ENCODE measurements at regions not wholly inside any gene's neighbourhood (a gene's known extent, or its start where the extent isn't known, plus 50 kb on each side); places are given as distances from the start of the nearest gene placed in this dataset.
"Not testable (repeated sequence)": the region's sequence is repeated elsewhere in the genome, so short reads cannot be mapped to it uniquely, and the experiment has no call there.

DNA sequence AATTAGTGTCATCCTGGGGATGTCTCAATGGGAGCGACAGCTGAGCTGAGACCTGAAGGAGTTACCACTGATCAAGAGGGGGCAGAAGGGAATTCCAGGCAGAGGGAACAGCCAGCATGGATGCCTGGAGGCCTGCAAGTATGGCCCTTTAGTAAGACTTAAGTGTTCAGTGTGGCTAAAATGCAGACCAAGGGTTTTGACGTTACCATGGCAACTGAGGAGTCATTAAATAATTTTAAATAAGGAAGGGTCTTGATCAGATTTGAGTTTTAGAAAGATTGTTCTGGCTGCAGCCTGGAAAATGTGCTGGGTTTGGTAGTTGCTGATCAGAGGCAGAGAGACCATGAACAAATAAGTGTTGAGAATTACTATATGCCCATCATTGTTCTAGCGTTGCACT is 285.5 kb downstream of the USP46 start:
- DNase-seq (ENCODE audit: low spot score): no peak

DNA sequence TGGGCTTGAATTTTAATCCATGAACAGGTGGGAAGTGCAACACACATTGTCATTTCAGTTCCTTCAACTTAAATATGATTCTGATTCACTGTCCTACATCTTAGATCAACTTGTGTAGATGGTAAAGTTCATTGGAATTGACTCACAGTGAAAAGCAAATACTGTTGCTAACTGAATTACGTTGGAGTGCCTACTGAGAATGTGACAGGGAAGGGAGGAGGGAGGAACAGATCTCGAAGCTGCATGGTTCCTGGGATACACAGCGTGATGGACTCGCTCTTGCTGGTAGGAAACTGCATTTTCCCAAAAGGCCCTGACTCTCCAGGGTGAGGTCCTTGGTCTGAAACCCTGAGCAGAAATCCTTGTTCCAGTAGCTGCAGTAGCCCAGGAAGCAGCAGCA is 284.2 kb downstream of the USP46 start:
- no peak for DNase-seq (ENCODE audit: low spot score)

DNA sequence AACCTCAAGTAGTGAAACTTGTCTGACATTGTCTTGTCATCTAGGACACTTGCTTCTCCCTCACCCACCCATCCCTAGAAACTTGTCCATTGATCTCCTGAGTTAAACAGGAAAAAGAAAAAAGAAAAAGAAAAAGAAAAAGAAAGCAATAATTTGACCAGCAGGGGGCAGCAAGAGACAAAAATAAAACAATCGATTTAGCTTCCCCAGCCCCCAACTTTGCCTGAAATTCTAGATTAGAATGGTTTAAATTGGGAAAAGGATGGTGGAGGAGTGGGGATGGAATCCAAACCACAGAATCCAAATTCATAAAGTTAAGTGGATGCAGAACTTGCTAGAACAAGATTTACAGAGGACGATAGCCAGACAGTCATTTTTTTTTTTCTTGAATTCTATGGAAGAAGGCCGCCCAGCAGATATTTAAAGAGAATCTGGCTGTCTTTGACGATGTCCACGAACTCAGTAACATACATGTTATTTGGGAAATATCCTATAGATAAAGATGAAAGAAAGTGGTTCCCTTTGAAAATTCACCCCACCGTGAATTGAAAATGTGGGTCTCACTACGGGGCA is 282.9 kb downstream of the USP46 start:
- peak; percentile 19 for DNase-seq (ENCODE audit: low spot score)

DNA sequence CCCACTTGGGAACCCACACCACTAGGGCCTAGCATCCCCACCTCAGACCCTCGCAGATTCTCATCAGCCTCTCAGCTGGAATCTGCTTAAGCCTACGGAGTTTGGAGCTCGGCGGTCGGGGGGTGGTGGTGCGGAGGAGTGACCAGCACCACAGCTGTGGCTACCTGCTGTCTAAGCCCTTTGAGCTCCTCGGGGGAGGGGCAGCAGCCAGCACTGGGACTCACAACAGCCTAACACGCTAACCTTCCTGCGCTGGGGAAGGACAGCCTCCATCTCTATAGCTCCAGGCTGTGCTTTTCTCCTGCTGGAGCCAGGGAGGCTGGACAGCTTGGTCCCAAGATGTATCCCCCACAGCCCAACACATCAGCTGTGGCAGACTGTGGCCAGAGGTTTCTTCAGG is 281.5 kb downstream of the USP46 start:
- no peak for DNase-seq (ENCODE audit: low spot score)

DNA sequence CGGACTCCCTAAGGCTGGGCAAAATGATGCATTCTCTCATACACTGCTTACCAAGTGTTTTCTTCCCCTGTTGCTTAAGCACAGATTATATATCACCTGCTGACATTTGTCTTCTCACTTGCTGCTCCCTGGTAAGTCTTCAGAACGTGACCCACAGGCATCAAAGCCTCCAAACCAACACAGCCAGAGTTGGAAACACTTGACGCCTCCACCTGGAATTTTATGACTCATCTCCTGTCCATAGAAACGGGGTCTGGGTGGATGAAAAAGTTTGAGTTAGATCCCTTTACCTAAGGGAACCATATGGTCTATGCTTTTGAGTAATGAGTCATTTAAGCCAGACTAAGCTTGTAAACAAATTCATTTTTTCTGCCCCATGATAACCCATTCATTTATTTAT is 251.6 kb downstream of the USP46 start:
- peak; percentile 19 for DNase-seq (ENCODE audit: low spot score)

DNA sequence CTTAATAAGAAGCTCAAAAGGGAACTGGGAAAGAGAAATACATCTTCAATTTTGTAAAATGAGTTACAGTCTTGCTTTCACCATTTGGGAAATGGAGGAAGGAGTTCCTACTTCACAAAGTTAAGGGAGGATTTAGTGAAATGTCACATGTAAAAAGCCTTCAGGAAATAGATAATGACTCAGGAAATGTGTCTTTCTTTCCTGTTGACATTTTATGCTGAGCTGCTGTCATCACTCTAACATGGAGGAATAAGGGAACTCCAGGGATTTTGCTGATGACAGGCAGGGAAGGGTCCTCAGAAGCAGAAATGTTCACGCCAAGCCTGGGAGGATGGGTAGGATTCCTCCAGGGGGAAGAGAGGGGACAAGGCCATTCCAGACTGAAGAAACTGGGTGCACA is 251.1 kb downstream of the USP46 start:
- DNase-seq (ENCODE audit: low spot score): no peak

DNA sequence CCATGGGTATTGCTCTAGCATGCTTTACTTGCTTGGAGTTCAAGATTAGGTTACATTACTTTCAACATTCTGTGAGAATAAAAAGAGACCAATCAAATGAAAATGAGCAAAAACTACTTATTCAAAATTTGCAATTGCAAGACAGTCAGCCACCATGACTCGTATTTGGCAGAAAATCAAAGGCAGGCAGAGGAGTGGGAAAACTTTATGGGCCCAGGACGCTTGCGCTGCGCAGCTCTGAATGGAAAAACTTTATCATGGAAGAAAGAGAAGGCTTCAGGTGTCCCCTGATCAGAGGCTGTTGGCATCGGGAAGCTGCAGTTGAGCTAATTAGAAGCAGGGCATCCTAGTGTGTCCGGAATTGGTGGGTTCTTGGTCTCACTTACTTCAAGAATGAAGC is 250.6 kb downstream of the USP46 start:
- no peak for DNase-seq (ENCODE audit: low spot score)

DNA sequence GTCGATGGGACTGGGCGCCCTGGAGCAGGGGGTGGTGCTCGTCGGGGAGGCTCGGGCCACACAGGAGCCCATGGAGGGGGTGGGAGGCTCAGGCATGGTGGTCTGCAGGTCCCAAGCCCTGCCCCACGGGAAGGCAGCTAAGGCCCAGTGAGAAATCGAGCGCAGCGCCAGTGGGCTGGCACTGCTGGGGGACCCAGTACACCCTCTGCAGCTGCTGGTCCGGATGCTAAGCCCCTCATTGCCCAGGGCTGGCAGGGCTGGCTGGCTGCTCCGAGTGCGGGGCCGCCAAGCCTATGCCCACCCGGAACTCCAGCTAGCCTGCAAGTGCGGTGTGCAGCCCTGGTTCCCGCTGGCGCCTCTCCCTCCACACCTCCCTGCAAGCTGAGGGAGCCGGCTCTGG is 249.3 kb downstream of the USP46 start:
- DNase-seq (ENCODE audit: low spot score): not testable (repeated sequence)

DNA sequence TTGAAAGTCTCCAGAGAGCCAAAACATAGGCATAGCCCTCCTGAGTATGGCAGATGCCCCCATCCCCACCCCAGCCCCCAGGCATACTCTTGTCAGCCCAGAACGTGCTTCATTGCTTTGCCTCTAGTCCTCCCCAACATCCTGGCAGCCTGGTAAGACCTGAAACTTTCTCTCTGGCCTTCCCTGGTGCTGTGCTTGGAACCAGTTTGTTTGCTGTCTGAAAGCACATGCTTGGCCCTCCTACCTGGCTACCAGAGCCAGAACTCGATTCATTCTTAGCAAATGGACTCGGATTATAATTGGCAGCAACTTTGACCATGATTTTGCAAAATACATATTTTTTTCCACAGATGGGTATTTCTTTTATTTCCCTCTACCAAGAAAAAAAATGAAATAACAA is 248.1 kb downstream of the USP46 start:
- DNase-seq (ENCODE audit: low spot score): no peak

DNA sequence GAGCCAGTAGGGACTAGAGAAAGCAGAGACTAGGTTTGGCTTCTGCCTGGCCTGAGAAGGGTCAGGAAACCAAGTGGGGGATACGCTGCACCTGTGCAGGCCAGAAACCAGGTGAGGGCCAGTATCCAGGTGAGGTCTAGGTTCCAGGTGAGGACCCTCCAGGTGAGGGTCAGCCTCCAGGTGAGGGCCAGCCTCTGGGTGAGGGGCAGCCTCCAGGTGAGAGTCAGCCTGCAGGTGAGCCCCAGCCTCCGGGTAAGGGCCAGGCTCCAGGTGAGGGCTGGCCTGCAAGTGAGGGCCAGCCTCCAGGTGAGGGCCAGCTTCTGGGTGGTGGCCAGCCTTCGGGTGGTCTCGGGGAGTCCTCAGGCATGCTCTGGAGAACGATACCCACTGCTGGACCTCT is 238.8 kb downstream of the USP46 start:
- DNase-seq (ENCODE audit: low spot score): no peak

DNA sequence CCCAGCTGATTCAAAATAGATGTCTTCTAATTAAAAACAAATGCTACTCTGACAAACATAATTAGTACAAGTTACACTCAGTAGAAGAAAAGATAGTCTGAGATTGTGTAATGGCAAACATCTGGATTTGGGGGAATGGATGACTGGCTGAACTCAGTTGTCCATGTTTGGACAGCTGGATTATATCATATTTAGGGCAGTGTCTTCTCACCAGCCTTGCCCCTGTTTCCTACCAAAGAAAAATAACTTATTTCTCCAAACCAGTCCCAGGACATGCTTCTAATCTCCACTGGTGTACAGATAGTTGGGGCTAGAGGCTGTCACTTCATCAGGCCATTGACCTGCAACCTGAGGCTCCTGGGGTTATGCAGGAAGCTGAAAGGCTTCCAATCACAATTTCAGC is 237.3 kb downstream of the USP46 start:
- DNase-seq (ENCODE audit: low spot score): no peak

DNA sequence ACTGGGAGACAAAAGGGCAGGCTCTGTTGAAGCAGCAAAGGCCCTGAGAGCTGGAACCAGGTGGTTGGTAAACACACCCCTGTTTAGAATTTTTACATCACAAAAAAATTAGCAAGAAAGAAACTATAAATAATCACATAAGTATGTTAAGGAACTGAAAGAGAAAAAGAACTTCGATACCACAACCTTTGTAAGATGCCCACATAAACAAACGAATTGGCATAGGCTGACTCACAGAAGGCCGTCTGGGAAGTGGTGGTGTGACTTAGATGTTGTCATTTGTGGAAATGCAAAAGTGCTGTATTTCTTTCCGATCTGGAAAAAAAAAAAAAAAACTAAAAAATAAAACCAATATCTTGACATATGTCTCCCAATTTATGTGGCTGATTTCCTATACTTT is 235.1 kb downstream of the USP46 start:
- DNase-seq (ENCODE audit: low spot score): no peak

DNA sequence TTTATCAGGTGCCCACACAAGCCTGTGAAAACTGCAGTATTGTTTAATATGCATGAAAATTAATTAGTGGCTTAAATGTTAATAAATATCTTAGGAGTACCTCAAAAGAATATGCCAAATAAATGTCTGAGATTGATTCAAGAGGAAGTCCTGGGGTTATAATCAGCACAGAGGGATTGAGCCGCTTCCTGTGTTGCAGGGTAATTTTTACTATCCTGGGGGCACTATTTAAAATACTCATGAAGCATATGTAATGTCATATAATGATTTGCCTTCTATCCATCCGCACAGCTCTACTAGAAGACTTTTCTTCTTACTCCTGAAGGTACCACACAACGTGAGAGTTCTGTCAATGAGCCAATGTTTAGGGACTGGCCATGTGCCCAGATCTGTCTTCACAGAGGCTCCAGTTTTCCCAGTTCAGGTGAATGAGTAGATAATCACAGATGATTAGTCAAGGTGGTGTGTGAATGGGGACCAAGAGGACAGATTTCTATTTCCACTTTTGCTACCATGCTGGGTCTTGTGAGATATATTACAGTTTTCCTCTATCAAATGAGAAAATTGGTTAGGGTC is 233.3 kb downstream of the USP46 start:
- DNase-seq (ENCODE audit: low spot score): no peak

DNA sequence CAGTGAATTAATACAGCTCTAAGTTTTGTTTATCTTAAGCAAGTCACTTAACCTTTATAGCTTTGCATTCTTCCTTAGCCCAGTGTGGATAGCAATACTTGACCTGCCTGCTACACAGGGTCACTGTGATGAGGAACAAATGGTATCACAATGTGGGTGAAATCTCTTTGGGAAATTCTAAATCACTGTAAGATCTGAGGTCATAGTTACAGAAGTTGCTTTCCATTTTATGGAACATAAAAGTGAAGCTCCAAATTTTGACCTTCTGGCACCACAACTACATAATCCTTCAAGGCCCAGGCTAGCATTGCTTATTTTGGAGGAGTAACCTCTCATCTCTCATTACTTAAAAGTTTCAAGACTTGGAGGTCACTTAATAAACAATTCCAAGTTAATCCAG is 227.7 kb downstream of the USP46 start:
- DNase-seq (ENCODE audit: low spot score): no peak

DNA sequence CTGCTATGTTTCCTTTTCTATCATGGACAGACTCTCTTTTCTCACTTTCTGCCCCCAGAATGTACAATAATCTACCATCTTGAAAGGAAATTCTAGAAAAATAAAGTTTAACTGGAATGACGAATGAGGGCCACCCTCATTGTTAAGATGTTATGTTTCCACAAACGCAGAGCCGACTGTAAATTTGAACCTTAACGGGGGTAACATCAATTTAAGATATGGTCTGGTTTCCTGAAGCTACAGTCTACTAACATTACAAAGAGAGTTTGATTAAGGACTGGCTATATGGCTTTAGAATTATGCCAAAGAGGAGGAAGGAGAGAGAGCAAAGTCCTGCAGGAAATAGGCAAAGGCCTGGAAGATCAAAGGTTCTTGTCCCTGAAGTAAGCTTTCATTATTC is 227.2 kb downstream of the USP46 start:
- no peak for DNase-seq (ENCODE audit: low spot score)

DNA sequence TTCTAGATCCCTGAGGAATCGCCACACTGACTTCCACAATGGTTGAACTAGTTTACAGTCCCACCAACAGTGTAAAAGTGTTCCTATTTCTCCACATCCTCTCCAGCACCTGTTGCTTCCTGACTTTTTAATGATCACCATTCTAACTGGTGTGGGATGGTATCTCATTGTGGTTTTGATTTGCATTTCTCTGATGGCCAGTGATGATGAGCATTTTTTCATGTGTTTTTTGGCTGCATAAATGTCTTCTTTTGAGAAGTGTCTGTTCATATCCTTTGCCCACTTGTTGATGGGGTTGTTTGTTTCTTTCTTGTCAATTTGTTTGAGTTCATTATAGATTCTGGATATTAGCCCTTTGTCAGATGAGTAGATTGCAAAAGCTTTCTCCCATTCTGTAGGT is 216.6 kb downstream of the USP46 start:
- DNase-seq (ENCODE audit: low spot score): not testable (repeated sequence)

DNA sequence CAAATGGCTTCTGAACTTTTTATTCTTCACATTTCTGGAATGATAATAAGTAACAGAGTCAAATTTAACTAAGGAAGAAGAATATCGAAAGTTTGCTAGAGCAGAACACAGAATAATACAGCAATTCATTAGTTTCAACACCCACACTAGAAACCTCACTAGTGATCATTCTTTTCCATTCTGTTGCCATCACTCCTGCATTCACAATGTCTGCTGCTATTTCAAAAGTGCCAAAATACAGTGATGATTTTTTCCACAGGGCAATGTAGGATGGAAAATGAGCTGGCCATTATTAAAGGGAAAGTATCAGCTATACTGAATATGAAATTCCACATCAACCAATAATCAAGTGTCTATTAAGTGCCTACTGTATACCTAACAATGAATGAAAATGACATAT is 186.7 kb downstream of the USP46 start:
- peak; percentile 27 for DNase-seq (ENCODE audit: low spot score)

DNA sequence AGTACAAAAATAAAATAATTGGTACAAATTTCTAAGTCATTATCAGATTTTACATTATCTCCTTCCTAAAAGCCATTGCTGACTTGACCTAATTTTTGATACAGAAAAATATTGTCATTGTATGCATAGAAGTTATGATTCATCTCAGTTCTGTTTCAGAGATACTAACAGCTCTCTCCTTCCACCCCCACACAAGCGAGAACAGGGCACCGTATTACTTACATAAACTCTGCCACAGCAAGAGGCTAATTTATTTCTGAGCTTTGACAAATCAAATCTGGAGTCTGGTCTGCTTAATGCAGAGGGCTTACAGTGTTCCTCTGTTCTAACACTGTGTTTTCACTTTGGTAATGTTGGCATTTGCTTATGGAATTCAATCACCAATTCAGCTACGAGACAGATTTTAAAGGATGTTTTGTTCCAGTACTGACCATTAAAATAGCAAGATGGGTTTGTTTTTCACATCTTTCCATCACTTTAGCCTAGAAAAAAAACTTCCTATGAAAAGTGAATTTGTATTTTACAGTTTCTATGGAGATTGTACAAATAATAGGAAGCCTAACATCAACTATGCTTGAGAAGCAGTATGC is 181.8 kb downstream of the USP46 start:
- DNase-seq (ENCODE audit: low spot score): peak; percentile 37

DNA sequence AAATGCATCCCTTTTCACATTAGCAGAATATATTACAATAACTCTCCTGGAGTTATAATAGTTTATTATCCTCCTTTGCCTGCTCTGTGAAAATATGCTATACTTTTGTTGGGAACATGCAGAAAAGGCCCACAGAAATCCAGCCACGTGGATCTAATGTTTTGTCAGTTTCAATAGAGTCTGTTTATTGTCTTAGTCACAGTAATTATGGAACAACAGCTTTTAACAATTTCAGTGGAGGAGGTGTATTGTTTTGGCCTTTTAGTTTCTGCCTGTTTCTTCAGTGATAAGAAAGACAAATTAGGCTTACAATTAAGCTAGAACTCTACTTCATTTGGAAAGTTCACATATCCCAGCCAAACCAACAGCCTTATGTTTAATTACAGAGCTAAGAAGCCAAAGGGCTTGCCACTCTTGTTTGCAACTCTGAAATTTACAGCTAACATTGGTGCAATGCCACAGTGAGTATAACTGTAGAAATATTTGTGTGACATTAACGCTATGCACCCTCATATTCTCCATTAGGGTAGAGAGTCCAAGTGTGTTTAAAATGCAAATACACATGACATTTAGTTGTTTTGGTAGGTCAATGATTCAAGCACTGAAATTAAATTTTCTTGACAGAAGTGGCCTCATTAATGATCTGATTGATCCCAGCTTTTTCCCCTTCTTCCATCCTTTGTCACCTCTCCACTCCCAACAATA is 175.8 kb downstream of the USP46 start:
- no peak for DNase-seq (ENCODE audit: low spot score)

DNA sequence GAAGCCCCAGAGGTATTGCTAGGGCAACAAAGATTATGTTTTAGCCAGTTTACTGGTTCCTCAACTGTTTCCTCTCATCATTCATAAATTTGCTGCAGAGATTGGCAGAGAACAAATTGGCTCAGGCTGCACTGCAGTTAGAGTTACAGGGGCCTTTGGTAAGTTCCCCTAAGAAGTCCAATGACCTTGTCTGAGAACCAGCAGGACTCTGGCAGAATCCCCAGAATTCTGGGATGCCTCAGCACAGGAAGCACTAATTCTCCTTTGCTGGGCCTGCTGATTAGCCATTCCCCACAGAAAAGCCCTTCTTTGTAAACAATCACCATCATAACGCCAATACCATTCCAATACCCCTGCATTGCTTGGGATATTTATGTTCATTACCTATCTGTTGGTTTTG is 151.3 kb downstream of the USP46 start:
- DNase-seq (ENCODE audit: low spot score): no peak

DNA sequence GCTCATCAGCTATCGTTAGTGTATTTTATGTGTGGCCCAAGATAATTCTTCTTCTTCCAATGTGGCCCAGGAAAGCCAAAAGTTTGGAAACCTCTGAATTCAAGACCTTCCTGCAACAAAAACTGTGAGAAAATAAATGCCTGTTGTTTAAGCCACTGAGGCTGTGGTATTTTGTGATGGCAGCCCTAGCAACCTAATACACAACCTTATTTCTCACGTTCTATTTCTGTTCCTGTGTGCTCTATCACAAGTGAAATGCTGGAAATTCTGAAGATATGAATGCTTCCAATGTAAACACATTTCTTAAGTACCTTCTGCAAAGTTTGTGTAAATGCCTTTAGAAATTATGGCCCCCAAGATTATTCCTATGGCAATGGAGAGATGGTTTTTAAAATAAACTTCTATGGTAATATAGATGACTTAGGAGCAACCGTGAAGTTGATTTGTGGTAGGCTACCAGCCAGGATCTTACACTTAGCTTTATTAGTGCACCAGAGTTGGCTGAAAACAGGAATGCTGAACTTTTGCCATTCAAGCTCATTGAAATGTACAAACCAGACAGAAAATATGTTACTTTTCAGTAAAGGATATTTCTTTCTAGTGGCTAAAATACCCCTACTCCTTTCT is 148.0 kb downstream of the USP46 start:
- no peak for DNase-seq (ENCODE audit: low spot score)

DNA sequence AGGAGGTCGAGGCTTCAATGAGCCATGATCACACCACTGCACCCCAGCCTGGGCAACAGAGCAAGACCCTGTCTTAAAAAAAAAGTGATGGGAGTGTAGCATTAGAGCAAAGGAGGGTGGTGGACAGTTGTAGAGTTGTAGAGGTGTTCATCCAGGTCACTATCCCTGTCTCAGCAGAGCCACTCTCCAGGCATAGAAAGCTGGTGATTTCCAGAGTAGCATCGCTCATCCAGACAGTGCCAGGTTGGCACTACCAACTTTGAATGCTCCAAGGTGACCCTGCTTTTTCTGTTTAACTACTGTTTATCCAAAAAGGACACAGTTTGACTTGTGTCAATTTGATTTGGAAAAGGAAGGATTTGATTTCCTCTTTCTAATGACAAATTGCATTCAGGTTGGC is 147.3 kb downstream of the USP46 start:
- DNase-seq (ENCODE audit: low spot score): no peak

DNA sequence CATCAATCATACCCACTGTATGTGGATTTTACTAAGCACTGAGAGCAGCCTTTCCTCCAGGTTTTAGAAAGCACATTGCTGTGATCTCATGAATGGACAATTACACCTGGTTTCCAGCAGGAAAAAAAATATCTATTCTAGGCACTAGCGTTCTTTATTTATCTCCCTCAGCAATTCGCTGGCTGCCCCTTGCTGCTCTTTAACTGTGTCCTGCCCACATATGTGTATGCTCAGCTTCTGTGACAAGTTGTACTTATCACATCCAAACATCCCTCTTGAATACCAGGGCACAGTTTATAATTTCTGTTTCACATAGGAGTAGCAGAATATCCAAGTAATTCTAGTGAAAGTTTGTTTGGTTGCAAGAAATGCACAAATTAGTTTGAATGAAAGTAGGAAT is 146.8 kb downstream of the USP46 start:
- no peak for DNase-seq (ENCODE audit: low spot score)

Measured in COLO829 (cell line).